Keratinocyte (primary cell): ENCODE measurements at regions not wholly inside any gene's neighbourhood (a gene's known extent, or its start where the extent isn't known, plus 50 kb on each side); places are given as distances from the start of the nearest gene placed in this dataset.

ENCODE experiments used
- DNase-seq: peaks from one replicate; pipeline ENCODE4 v3.0.0-alpha.2; 2011; ENCODE audit warnings: low read depth, missing footprints, low spot score
- FAIRE-seq: peaks from 2 replicates; lab custom pipeline; 2011; peaks lifted over from hg19 to GRCh38; lab: Jason Lieb, UNC
- H2AFZ ChIP-seq: 2 replicates; pipeline ENCODE4 v1.6.0; 2012; ENCODE audit warnings: low read length, control low read depth, inconsistent platforms; ENCODE audit not compliant: control insufficient read depth
- H3K27ac ChIP-seq: 2 replicates; pipeline ENCODE4 v1.5.1; 2011; ENCODE audit warnings: low read length; ENCODE audit not compliant: control insufficient read depth, insufficient read depth
- H3K27me3 ChIP-seq: 3 replicates; pipeline ENCODE4 v1.6.0; 2011; ENCODE audit warnings: low read length; ENCODE audit not compliant: control insufficient read depth, insufficient read depth; ENCODE audit errors: extremely low read depth
- H3K36me3 ChIP-seq, 2 experiments: 2 replicates in 1 of 2; 3 replicates in 1 of 2; pipeline ENCODE4 v1.5.1; 2011; ENCODE audit warnings: low read length in 2 of 2, mild to moderate bottlenecking in 1 of 2; ENCODE audit not compliant: control insufficient read depth in 2 of 2, insufficient read depth in 2 of 2; ENCODE audit errors: extremely low read depth in 1 of 2
- H3K4me1 ChIP-seq: 3 replicates; pipeline ENCODE4 v1.5.1; 2011; ENCODE audit warnings: low read length; ENCODE audit not compliant: control insufficient read depth, insufficient read depth; ENCODE audit errors: extremely low read depth
- H3K4me2 ChIP-seq: 3 replicates; pipeline ENCODE4 v1.6.0; 2011; ENCODE audit warnings: low read depth, low read length; ENCODE audit not compliant: control insufficient read depth, insufficient read depth; ENCODE audit errors: extremely low read depth
- H3K4me3 ChIP-seq, 3 experiments: fragments of 200-600 bp in 1 of 3; sonication (generic) in 1 of 3; 2 replicates in 2 of 3; 3 replicates in 1 of 3; pipeline ENCODE4 v1.5.1; 2011 to 2016; ENCODE audit warnings: low read length in 3 of 3, mild to moderate bottlenecking in 3 of 3, control low read depth in 2 of 3, inconsistent platforms in 1 of 3, low read depth in 1 of 3, mixed read lengths in 1 of 3, mixed run types in 1 of 3, moderate library complexity in 1 of 3; ENCODE audit not compliant: control insufficient read depth in 2 of 3, insufficient read depth in 2 of 3; ENCODE audit errors: extremely low read depth in 1 of 3
- H3K79me2 ChIP-seq: 2 replicates; pipeline ENCODE4 v1.6.0; 2012; ENCODE audit warnings: low read length; ENCODE audit not compliant: control insufficient read depth, insufficient read depth
- H3K9ac ChIP-seq: 3 replicates; pipeline ENCODE4 v1.6.0; 2011; ENCODE audit warnings: low read length; ENCODE audit not compliant: control insufficient read depth, insufficient read depth; ENCODE audit errors: extremely low read depth
- H3K9me1 ChIP-seq: 3 replicates; pipeline ENCODE4 v1.6.0; 2011; ENCODE audit warnings: low read length; ENCODE audit not compliant: control insufficient read depth, insufficient read depth; ENCODE audit errors: extremely low read depth
- H3K9me3 ChIP-seq: 2 replicates; pipeline ENCODE4 v1.5.1; 2012; ENCODE audit warnings: low read depth, low read length; ENCODE audit not compliant: control insufficient read depth
- H4K20me1 ChIP-seq: 3 replicates; pipeline ENCODE4 v1.6.0; 2011; ENCODE audit warnings: low read length; ENCODE audit not compliant: control insufficient read depth, insufficient read depth; ENCODE audit errors: extremely low read depth
- EZH2 ChIP-seq: IDR thresholded peaks from one replicate; pipeline ENCODE4 v1.6.1; 2012; ENCODE audit warnings: inconsistent platforms, mild to moderate bottlenecking, low read length, moderate library complexity
- dilution Hi-C: fragments of 300-500 bp; cut with MboI; formaldehyde crosslinking; loops from one replicate; pipeline ENCODE4 v1.7.0; 2020; ENCODE audit warnings: low sequenced_read_pairs; ENCODE audit not compliant: extremely low pct_ligation_motif_present
- TF ChIP-seq, protein P1 (sequence below), 3 experiments: IDR thresholded peaks in 1 of 3; conservative IDR thresholded peaks in 1 of 3; optimal IDR thresholded peaks in 1 of 3; 2 replicates in 2 of 3; 3 replicates in 1 of 3; pipeline versions ENCODE3 to v1.5.1; 2011; ENCODE audit warnings: low read length in 3 of 3, mild to moderate bottlenecking in 3 of 3, moderate library complexity in 2 of 3, control low read depth in 1 of 3, inconsistent platforms in 1 of 3; ENCODE audit not compliant: insufficient read depth in 2 of 3; ENCODE audit errors: extremely low read depth in 1 of 3

DNA sequence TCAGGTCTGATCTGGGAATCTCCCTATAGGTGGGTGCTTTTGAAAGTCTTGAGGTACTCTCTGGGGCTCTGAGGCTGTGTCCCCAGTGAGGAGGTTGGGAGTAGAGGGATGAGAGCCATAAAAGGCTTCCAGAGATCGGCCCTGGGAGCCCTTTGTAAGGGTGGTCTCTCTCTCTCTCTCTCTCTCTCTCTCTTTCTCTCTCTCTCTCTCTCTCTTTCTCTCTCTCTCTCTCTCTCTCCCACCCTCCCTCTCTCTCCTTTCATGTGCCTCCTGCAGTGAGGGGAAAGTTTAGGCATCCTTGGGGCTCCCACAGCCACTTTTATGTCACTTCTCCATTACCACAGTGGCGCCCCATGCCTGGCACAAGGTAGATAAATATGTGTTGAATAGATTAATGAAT, 271.3 kb upstream of the N4BP1 start:
- Histone ChIP-seq H3K4me3 (no peak overlapping the region), H4K20me1 (no peaks in the 10 kb centered on the region), H3K4me2 (no peak overlapping the region), H3K9me1 (no peaks in the 10 kb centered on the region), H3K27me3 (peaks cover 3% of the 10 kb centered on the region), H3K36me3 (no peaks in the 10 kb centered on the region), H3K4me1 (no peaks in the 10 kb centered on the region), H3K9me3 (no peaks in the 10 kb centered on the region), H2AFZ (no peak overlapping the region), H3K9ac (no peak overlapping the region), H3K27ac (no peak overlapping the region), H3K79me2 (no peaks in the 10 kb centered on the region)
- dilution Hi-C loops = no loop called here
- DNase-seq (no peak), FAIRE-seq (no peak)
- no peak for TF ChIP-seq EZH2
- TF ChIP-seq, protein P1, sequence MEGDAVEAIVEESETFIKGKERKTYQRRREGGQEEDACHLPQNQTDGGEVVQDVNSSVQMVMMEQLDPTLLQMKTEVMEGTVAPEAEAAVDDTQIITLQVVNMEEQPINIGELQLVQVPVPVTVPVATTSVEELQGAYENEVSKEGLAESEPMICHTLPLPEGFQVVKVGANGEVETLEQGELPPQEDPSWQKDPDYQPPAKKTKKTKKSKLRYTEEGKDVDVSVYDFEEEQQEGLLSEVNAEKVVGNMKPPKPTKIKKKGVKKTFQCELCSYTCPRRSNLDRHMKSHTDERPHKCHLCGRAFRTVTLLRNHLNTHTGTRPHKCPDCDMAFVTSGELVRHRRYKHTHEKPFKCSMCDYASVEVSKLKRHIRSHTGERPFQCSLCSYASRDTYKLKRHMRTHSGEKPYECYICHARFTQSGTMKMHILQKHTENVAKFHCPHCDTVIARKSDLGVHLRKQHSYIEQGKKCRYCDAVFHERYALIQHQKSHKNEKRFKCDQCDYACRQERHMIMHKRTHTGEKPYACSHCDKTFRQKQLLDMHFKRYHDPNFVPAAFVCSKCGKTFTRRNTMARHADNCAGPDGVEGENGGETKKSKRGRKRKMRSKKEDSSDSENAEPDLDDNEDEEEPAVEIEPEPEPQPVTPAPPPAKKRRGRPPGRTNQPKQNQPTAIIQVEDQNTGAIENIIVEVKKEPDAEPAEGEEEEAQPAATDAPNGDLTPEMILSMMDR (optimal IDR thresholded peaks at IDR 0.05 in 1 of 3, IDR thresholded peaks at IDR 0.05 in 1 of 3, conservative IDR thresholded peaks at IDR 0.05 in 1 of 3; ENCODE audit: extremely low read depth in 1 of 3, insufficient read depth in 2 of 3, low read length in 3 of 3) = no peak

DNA sequence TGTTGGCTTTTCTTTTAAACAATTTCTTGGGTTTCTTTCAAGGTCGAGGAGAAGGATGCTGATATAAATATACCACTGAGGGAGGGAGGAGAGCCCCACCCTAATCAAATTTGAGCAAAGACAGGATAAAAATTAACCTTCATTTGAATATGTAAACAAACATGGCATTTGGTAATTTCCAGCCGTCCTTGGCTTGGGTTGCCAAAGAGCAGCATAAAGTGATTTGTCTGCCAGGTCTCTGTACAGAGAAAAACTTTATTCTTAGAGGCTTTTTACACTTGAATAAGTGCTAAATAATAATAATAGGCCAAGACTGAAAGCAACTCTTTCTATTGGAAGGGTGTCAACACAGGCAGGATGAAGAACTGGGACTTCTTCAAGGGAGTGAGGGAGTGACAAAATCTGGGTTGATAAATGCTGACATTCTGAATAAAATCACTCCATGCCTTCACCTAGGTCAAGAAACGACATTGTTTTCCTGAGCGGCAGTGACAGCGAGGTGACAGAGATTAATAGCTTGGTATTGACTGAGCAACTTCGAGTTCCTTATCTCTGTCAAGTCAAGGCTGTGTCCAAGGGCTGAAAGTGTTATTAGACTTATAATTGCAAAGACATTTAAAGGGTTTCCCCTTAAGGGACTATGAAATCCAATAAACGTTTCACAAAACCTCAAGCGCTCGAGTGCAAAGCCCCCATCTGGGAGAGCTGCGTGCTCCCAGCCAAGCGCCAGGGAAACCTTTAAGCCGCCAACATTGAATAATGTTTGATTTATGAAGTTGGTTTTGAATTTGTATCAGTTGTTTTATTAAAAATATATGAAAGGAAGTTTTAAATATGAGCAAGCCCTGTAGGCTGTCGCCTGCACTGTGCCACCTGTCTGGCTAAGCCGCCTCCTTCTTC, 269.5 kb upstream of the N4BP1 start:
- Histone ChIP-seq H3K79me2 (no peaks in the 10 kb centered on the region), H3K36me3 (no peaks in the 10 kb centered on the region), H3K9me3 (no peaks in the 10 kb centered on the region), H4K20me1 (no peaks in the 10 kb centered on the region), H2AFZ (no peak overlapping the region), H3K27ac (no peak overlapping the region), H3K9ac (no peak overlapping the region), H3K27me3 (peaks cover 3% of the 10 kb centered on the region), H3K4me2 (no peak overlapping the region), H3K9me1 (no peaks in the 10 kb centered on the region), H3K4me1 (no peaks in the 10 kb centered on the region), H3K4me3 (no peak overlapping the region)
- DNase-seq (no peak), FAIRE-seq (no peak)
- dilution Hi-C loops = no loop called here
- TF ChIP-seq, protein P1 (optimal IDR thresholded peaks at IDR 0.05 in 1 of 3, IDR thresholded peaks at IDR 0.05 in 1 of 3, conservative IDR thresholded peaks at IDR 0.05 in 1 of 3; ENCODE audit: extremely low read depth in 1 of 3, insufficient read depth in 2 of 3, low read length in 3 of 3) = no peak
- no peak for TF ChIP-seq EZH2
